Muscle layer of duodenum (tissue), 2 donors: ENCODE measurements at regions not wholly inside any gene's neighbourhood (a gene's known extent, or its start where the extent isn't known, plus 50 kb on each side); places are given as distances from the start of the nearest gene placed in this dataset.
"Not testable (repeated sequence)": the region's sequence is repeated elsewhere in the genome, so short reads cannot be mapped to it uniquely, and the experiment has no call there.

Experiments used
- H3K27ac ChIP-seq: one replicate; pipeline ENCODE4 v1.7.0; 2013; ENCODE audit warnings: mild to moderate bottlenecking, low read length
- H3K27me3 ChIP-seq: one replicate; pipeline ENCODE4 v1.7.0; 2013; ENCODE audit warnings: low read depth, mild to moderate bottlenecking, control low read depth, low read length
- H3K36me3 ChIP-seq, 2 donors: one replicate each; pipeline ENCODE4 v1.7.0; 2013; ENCODE audit warnings: low read length in 2 of 2, control low read depth in 1 of 2, mild to moderate bottlenecking in 1 of 2; ENCODE audit not compliant: insufficient read depth in 2 of 2, control insufficient read depth in 1 of 2
- H3K4me1 ChIP-seq, 2 donors: one replicate each; pipeline ENCODE4 v1.7.0; 2013; ENCODE audit warnings: low read length in 2 of 2, mild to moderate bottlenecking in 2 of 2, control low read depth in 1 of 2, moderate library complexity in 1 of 2; ENCODE audit not compliant: insufficient read depth in 2 of 2, control insufficient read depth in 1 of 2
- H3K4me3 ChIP-seq, 2 donors: one replicate each; pipeline ENCODE4 v1.7.0; 2013; ENCODE audit warnings: low read length in 2 of 2, low read depth in 1 of 2, mild to moderate bottlenecking in 1 of 2
- H3K9me3 ChIP-seq, 2 donors: one replicate each; pipeline ENCODE4 v1.7.0; 2013; ENCODE audit warnings: low read length in 2 of 2, control low read depth in 1 of 2, mild to moderate bottlenecking in 1 of 2; ENCODE audit not compliant: control insufficient read depth in 1 of 2
- donor health status: healthy.

DNA sequence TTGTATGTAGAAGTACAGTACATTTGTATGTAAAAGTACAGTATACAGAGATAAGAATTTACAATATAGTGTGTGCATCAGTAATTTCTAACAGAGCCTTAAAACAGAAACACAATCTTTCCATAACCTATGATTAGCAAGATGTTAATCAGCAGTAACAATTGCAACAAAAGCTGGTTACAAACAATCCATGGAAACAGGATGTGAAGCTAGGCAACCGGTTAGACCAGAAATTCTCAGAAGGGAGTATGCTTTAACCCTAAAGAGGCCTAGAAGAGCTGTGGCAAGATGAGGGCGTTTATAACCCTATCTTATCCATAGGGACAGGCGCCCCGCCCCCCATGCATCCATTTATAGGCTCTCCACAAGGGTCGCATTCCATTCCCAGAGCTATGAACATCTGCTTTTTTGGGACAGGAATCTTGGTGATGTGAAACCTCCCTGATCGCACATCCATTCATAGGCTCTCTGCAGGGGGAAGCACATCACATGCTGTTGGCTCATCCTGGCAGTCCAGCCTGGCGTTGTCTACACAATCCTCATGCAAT is 180.3 kb downstream of the PDGFRA start:
- not testable (repeated sequence) for H3K9me3 ChIP-seq, H3K4me3 ChIP-seq, H3K27me3 ChIP-seq, H3K36me3 ChIP-seq, H3K4me1 ChIP-seq, H3K27ac ChIP-seq

DNA sequence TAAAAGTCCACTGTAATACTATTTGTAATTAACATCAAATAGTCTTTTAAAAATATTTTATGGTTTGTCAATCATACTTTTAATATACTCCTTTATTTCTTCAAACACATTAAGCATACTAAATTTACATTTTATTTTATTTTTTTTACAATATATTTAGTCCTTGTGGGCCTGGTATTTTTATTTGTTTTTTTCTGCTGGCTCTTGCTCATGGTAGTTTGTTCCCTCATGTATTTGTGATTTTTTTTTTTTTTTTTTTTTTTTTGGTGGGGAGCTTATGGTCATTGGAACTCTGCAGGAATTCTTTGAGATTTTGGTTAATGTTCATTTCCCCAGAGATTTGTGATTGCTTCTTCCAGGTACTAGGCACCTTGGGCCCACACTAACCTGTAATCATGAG is 185.5 kb downstream of the PDGFRA start:
- Histone ChIP-seq H3K36me3 (no peaks in the 10 kb centered on the region), H3K27ac (no peak overlapping the region), H3K27me3 (no peaks in the 10 kb centered on the region), H3K4me3 (no peak overlapping the region), H3K9me3 (peaks cover 5 to 6% of the 10 kb centered on the region in 2 donors), H3K4me1 (no peaks in the 10 kb centered on the region)

DNA sequence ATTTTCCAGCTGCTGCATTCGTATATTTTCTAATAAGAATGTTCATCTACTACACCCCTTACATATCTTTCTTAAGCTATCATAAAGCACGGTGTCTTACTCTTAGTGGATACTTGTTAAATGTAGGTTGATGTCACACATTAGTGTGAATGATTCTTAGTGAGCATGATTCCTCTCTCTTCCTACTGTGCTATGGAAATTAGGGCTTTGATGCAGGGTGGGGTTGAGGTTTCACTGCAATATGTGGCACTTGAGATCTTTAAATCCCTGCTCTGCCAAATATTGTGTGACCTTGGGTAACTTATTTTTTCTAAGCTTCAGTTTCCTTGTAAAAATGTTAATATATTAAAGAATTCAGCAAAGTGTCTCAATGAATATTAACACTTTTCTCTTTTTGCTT is 188.4 kb downstream of the PDGFRA start:
- peaks cover 6 to 9% of the 10 kb centered on the region in 2 donors for H3K9me3 ChIP-seq
- H3K4me3 ChIP-seq = no peak overlapping the region
- H3K36me3 ChIP-seq = no peaks in the 10 kb centered on the region
- no peak overlapping the region for H3K27ac ChIP-seq
- H3K27me3 ChIP-seq = no peaks in the 10 kb centered on the region
- no peaks in the 10 kb centered on the region for H3K4me1 ChIP-seq

DNA sequence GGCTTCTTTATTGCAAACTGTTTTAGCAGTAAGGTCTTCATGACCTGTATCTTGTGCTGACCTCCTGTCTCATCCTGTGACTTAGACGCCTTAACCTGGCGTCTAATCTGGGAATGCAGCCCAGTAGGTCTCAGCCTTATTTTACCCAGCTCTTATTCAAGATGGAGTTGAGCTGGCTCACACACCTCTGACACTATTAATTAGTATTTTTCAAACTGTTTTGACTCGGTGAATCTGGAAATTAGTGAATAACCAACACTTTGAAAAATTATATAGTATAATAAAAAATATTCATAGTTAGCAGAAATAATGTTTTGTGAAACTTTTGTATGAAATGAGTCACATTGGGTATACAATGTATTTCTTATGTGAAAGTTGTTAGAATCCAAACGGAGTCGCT is 189.4 kb downstream of the PDGFRA start:
- Histone ChIP-seq H3K36me3 (no peaks in the 10 kb centered on the region), H3K27me3 (no peaks in the 10 kb centered on the region), H3K27ac (no peak overlapping the region), H3K9me3 (peaks cover 6 to 9% of the 10 kb centered on the region in 2 donors), H3K4me1 (no peaks in the 10 kb centered on the region), H3K4me3 (no peak overlapping the region)

DNA sequence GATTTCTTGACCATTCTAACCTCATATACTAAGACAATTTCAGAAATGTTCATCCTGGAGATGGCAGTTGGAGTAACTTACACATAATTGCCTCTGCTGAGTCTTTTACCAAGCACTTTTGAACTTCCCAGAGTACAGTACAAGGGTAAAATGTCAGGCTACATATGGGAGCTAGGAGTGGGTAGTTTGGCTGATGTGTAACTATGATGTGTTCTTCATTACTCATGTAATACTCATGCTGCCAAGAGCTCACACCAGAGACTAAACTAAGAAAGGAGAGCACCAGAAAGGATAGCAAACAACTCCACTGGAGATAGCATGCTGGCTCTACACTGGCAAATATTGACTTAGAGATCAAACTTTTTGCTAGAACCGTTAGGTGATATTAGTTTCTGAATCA is 194.0 kb downstream of the PDGFRA start:
- no peak overlapping the region for H3K27ac ChIP-seq
- peaks cover 0 to 4% of the 10 kb centered on the region in 2 donors for H3K9me3 ChIP-seq
- H3K36me3 ChIP-seq = no peaks in the 10 kb centered on the region
- H3K4me1 ChIP-seq = no peaks in the 10 kb centered on the region
- no peaks in the 10 kb centered on the region for H3K27me3 ChIP-seq
- no peak overlapping the region for H3K4me3 ChIP-seq

DNA sequence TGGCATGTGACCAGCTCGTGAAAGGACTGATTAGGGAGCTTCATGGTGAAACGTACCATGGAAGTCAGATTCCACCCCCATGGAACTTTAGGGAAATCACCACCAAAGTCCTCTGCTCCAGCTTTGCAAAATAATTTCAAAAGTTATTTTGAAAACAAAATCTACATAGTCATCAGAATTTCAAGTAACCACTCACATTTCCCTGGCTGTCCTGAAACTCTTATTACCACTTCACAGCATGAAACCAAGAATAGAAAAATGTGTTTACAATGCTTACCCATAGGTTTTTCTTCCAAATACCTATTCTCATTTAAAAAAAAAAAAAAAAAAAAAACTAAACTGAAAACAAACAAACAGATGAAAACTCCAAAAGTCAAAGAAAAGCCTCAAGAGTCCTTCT is 198.7 kb downstream of the PDGFRA start:
- Histone ChIP-seq H3K27ac (no peak overlapping the region), H3K36me3 (no peaks in the 10 kb centered on the region), H3K27me3 (no peaks in the 10 kb centered on the region), H3K4me3 (no peak overlapping the region), H3K9me3 (no peaks in the 10 kb centered on the region), H3K4me1 (no peaks in the 10 kb centered on the region)

- Histone ChIP-seq H3K4me3 (no peak overlapping the region), H3K27me3 (no peaks in the 10 kb centered on the region), H3K4me1 (no peaks in the 10 kb centered on the region), H3K27ac (no peak overlapping the region), H3K36me3 (no peaks in the 10 kb centered on the region), H3K9me3 (no peaks in the 10 kb centered on the region)
Observed at GRCh38 chr4:54428940-54429339, 199.8 kb downstream of the PDGFRA start.

GRCh38 chr4:54433686-54434085 is 204.6 kb downstream of the PDGFRA start:
- H3K4me1 ChIP-seq = no peaks in the 10 kb centered on the region

DNA sequence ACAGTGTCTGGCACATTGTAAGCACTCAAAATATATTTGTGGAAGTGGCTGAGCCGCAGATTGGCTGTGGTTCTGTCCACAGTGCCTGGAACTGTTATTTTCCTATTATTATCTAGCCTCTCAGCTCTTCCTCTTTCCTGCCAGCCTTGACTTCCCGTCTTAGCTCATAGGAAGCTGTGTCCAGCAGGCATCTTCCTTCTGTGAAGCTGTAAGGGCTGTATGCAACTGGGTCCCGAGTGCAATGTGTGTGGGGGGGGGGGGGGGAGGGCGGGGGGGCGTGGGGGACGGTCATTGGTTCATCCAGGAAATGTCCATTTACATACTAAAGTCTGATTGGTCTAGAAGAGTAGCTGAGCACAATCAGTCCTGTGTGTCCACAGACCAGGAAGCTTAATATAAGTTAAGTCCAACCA is 210.7 kb downstream of the PDGFRA start:
- Histone ChIP-seq H3K27me3 (no peaks in the 10 kb centered on the region), H3K9me3 (no peaks in the 10 kb centered on the region), H3K4me3 (peak overlapping the region in 1 of 2 donors; percentile 3), H3K36me3 (no peaks in the 10 kb centered on the region), H3K4me1 (no peaks in the 10 kb centered on the region), H3K27ac (no peak overlapping the region)

More at GRCh38 chr4:54433686-54434085, 204.6 kb downstream of the PDGFRA start:
- Histone ChIP-seq H3K4me3 (no peak overlapping the region), H3K36me3 (no peaks in the 10 kb centered on the region), H3K9me3 (no peaks in the 10 kb centered on the region), H3K27me3 (no peaks in the 10 kb centered on the region), H3K27ac (no peak overlapping the region)

GRCh38 chr4:54440394-54441136 is 211.5 kb downstream of the PDGFRA start:
- no peak overlapping the region for H3K27ac ChIP-seq
- no peaks in the 10 kb centered on the region for H3K27me3 ChIP-seq
- H3K36me3 ChIP-seq = no peaks in the 10 kb centered on the region
- no peaks in the 10 kb centered on the region for H3K4me1 ChIP-seq
- peak overlapping the region; percentile 3 to 17 for H3K4me3 ChIP-seq
- H3K9me3 ChIP-seq = no peaks in the 10 kb centered on the region

DNA sequence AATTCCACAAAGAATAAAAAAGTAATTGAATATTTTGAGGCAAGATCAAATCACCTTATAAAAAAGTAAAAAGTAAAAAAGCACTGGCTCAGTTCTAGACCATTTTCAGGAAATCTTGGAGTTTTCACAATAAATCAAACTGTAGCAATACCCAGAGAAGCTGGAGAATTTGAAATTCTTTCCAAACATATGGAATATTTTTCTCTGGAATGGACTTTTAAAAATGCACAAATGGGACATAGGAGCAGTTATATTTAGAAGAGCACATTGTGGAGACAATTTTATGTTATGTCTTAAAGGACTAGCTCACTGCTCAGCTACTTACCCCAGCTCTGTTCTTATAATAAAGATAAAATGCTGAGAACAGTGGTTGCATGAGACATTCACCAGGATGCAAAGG is 211.9 kb upstream of the KIT start:
- H3K27ac ChIP-seq = no peak overlapping the region
- no peaks in the 10 kb centered on the region for H3K27me3 ChIP-seq
- H3K9me3 ChIP-seq = peaks cover 3 to 11% of the 10 kb centered on the region in 2 donors
- H3K4me3 ChIP-seq = no peak overlapping the region
- H3K36me3 ChIP-seq = no peaks in the 10 kb centered on the region
- H3K4me1 ChIP-seq = no peaks in the 10 kb centered on the region

DNA sequence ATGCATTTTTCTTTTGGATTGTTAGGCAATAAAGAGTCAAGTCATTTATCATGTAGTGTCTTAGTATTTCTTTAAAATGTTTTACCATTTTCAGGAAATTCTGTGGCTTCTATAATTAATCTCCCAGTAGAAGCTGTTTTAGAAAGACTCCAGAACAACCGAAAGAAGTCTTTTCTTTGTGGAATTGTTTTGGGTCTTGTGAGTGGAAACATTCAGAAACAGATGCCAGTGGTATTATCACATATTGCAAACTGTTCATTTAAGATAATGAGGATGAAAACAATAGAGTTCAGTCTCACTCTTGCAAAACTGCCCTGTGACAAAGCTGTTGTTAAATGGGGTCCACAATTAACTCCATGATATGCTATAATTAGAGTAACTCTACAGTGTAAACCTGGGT is 211.2 kb upstream of the KIT start:
- H3K27ac ChIP-seq = no peak overlapping the region
- H3K4me3 ChIP-seq = no peak overlapping the region
- peaks cover 3 to 11% of the 10 kb centered on the region in 2 donors for H3K9me3 ChIP-seq
- H3K36me3 ChIP-seq = no peaks in the 10 kb centered on the region
- no peaks in the 10 kb centered on the region for H3K27me3 ChIP-seq
- H3K4me1 ChIP-seq = no peaks in the 10 kb centered on the region
